Activated T-cell treated with anti-CD3 and anti-CD28 coated beads, Interleukin-2, amount 50 U/mL, for 72 hours (primary cell): ENCODE measurements at regions not wholly inside any gene's neighbourhood (a gene's known extent, or its start where the extent isn't known, plus 50 kb on each side); places are given as distances from the start of the nearest gene placed in this dataset.

Source experiments
- ATAC-seq, 2 donors: fragments of 150-1000 bp; cut with Tn5 transposase; replicated peaks in 1 of 2; 2 replicates each; pipeline ENCODE4 v1.10.0; 2021; ENCODE audit warnings: moderate library complexity in 2 of 2, mild to moderate bottlenecking in 1 of 2
- DNase-seq, 2 donors: peaks; one replicate each; pipeline ENCODE4 v3.0.0; 2021 to 2022; ENCODE audit warnings: mixed read lengths in 1 of 2
- H3K27ac Mint-ChIP-seq: one replicate; pipeline ENCODE4 v1.8.0; 2022; ENCODE audit warnings: mild to moderate bottlenecking, moderate library complexity, mixed read lengths
- H3K27me3 Mint-ChIP-seq: one replicate; pipeline ENCODE4 v1.8.0; 2022; ENCODE audit warnings: low read depth, mixed read lengths
- H3K36me3 Mint-ChIP-seq, 2 donors: one replicate each; pipeline ENCODE4 v1.8.0; 2022; ENCODE audit warnings: mixed read lengths in 2 of 2, mild to moderate bottlenecking in 1 of 2; ENCODE audit not compliant: insufficient read depth in 2 of 2
- H3K4me1 Mint-ChIP-seq: one replicate; pipeline ENCODE4 v1.8.0; 2022; ENCODE audit warnings: low read depth, mixed read lengths
- H3K4me3 Mint-ChIP-seq, 2 donors: one replicate each; pipeline ENCODE4 v1.8.0; 2022; ENCODE audit warnings: mild to moderate bottlenecking in 2 of 2, mixed read lengths in 2 of 2, moderate library complexity in 2 of 2
- H3K9me3 Mint-ChIP-seq, 2 donors: one replicate each; pipeline ENCODE4 v1.8.0; 2022; ENCODE audit warnings: mixed read lengths in 2 of 2

GRCh38 chr4:4601803-4602369 is 60.0 kb upstream of the STX18 start:
- Mint-ChIP-seq H3K27ac (peak overlapping the region; percentile 45), H3K27me3 (no peaks in the 10 kb centered on the region), H3K9me3 (no peaks in the 10 kb centered on the region), H3K4me3 (no peak overlapping the region), H3K36me3 (peaks cover 0 to 3% of the 10 kb centered on the region in 2 donors), H3K4me1 (peaks cover 5% of the 10 kb centered on the region)
- DNase-seq, result no peak
- ATAC-seq, result no peak

GRCh38 chr4:4599481-4600275 is 57.8 kb upstream of the STX18 start:
- no peak for ATAC-seq
- peaks cover 7 to 9% of the 10 kb centered on the region in 2 donors for H3K9me3 Mint-ChIP-seq
- peaks cover 5% of the 10 kb centered on the region for H3K4me1 Mint-ChIP-seq
- no peak for DNase-seq
- H3K27ac Mint-ChIP-seq, result no peak overlapping the region
- H3K36me3 Mint-ChIP-seq, result peaks cover 13% of the 10 kb centered on the region in 2 donors
- H3K4me3 Mint-ChIP-seq, result no peak overlapping the region
- H3K27me3 Mint-ChIP-seq, result no peaks in the 10 kb centered on the region

- Mint-ChIP-seq H3K4me1 (peaks cover 5% of the 10 kb centered on the region), H3K27ac (no peak overlapping the region), H3K9me3 (peaks cover 7 to 11% of the 10 kb centered on the region in 2 donors), H3K4me3 (no peak overlapping the region), H3K27me3 (no peaks in the 10 kb centered on the region), H3K36me3 (peaks cover 15 to 20% of the 10 kb centered on the region in 2 donors)
- no peak for DNase-seq
- no peak for ATAC-seq
These were observed 57.1 kb upstream of the STX18 start for GRCh38 chr4:4598851-4599411.

- Mint-ChIP-seq H3K9me3 (peaks cover 9 to 16% of the 10 kb centered on the region in 2 donors), H3K4me1 (no peaks in the 10 kb centered on the region), H3K27me3 (no peaks in the 10 kb centered on the region), H3K4me3 (no peak overlapping the region), H3K36me3 (peaks cover 20 to 23% of the 10 kb centered on the region in 2 donors), H3K27ac (no peak overlapping the region)
- ATAC-seq (no peak), DNase-seq (no peak)
These were observed 54.9 kb upstream of the STX18 start for GRCh38 chr4:4596720-4597119.

GRCh38 chr4:4595252-4595651 is 53.4 kb upstream of the STX18 start:
- Mint-ChIP-seq H3K36me3 (peaks cover 17 to 23% of the 10 kb centered on the region in 2 donors), H3K4me1 (no peaks in the 10 kb centered on the region), H3K27me3 (no peaks in the 10 kb centered on the region), H3K4me3 (no peak overlapping the region), H3K27ac (no peak overlapping the region), H3K9me3 (peaks cover 9 to 16% of the 10 kb centered on the region in 2 donors)
- no peak for DNase-seq
- ATAC-seq, result no peak

- Mint-ChIP-seq H3K4me1 (no peaks in the 10 kb centered on the region), H3K36me3 (peaks cover 17 to 23% of the 10 kb centered on the region in 2 donors), H3K27me3 (no peaks in the 10 kb centered on the region), H3K27ac (no peak overlapping the region), H3K9me3 (peaks cover 9 to 16% of the 10 kb centered on the region in 2 donors), H3K4me3 (no peak overlapping the region)
- ATAC-seq (no peak), DNase-seq (no peak)
These were observed 52.6 kb upstream of the STX18 start for GRCh38 chr4:4594285-4594920.

GRCh38 chr4:4593596-4594284 is 51.9 kb upstream of the STX18 start:
- DNase-seq (no peak), ATAC-seq (no peak)
- Mint-ChIP-seq H3K4me3 (no peak overlapping the region), H3K27ac (no peak overlapping the region), H3K27me3 (no peaks in the 10 kb centered on the region), H3K9me3 (peaks cover 9 to 16% of the 10 kb centered on the region in 2 donors), H3K4me1 (no peaks in the 10 kb centered on the region), H3K36me3 (peaks cover 17 to 23% of the 10 kb centered on the region in 2 donors)

GRCh38 chr4:4592414-4592813 is 50.6 kb upstream of the STX18 start:
- H3K27ac Mint-ChIP-seq, result no peak overlapping the region
- no peak overlapping the region for H3K4me3 Mint-ChIP-seq
- H3K36me3 Mint-ChIP-seq, result peaks cover 17 to 23% of the 10 kb centered on the region in 2 donors
- no peaks in the 10 kb centered on the region for H3K4me1 Mint-ChIP-seq
- peaks cover 9 to 16% of the 10 kb centered on the region in 2 donors for H3K9me3 Mint-ChIP-seq
- H3K27me3 Mint-ChIP-seq, result no peaks in the 10 kb centered on the region
- DNase-seq, result no peak
- no peak for ATAC-seq
